ENCODE measurements at regions not wholly inside any gene's neighbourhood (a gene's known extent, or its start where the extent isn't known, plus 50 kb on each side); places are given as distances from the start of the nearest gene placed in this dataset.

GRCh38 chr15:87354661-87355410 lies 901.7 kb downstream of the NTRK3 start:
- no peak for DNase-seq (ENCODE audit: low read depth)

- DNase-seq (ENCODE audit: low read depth): no peak
Measured at GRCh38 chr15:87349181-87349580, 907.4 kb downstream of the NTRK3 start.

- no peak for DNase-seq (ENCODE audit: low read depth)
Measured at GRCh38 chr15:87348746-87349145, 907.8 kb downstream of the NTRK3 start.

GRCh38 chr15:87347806-87348515 lies 908.6 kb downstream of the NTRK3 start:
- DNase-seq (ENCODE audit: low read depth): no peak

GRCh38 chr15:87345961-87346360 lies 910.6 kb downstream of the NTRK3 start:
- DNase-seq (ENCODE audit: low read depth): no peak

- no peak for DNase-seq (ENCODE audit: low read depth)
Measured at GRCh38 chr15:87343966-87344365, 912.6 kb downstream of the NTRK3 start.

GRCh38 chr15:87340370-87340769 lies 916.2 kb downstream of the NTRK3 start:
- no peak for DNase-seq (ENCODE audit: low read depth)

GRCh38 chr15:87326269-87326668 lies 930.3 kb downstream of the NTRK3 start:
- DNase-seq (ENCODE audit: low read depth): no peak

GRCh38 chr15:87322870-87323269 lies 933.7 kb downstream of the NTRK3 start:
- DNase-seq (ENCODE audit: low read depth): no peak

- no peak for DNase-seq (ENCODE audit: low read depth)
Measured at GRCh38 chr15:87322265-87322664, 934.3 kb downstream of the NTRK3 start.

- no peak for DNase-seq (ENCODE audit: low read depth)
Measured at GRCh38 chr15:87317900-87318299, 938.6 kb downstream of the NTRK3 start.

GRCh38 chr15:87312221-87312620 lies 944.3 kb downstream of the NTRK3 start:
- no peak for DNase-seq (ENCODE audit: low read depth)

- no peak for DNase-seq (ENCODE audit: low read depth)
Measured at GRCh38 chr15:87300146-87300545, 956.4 kb downstream of the NTRK3 start.

- DNase-seq (ENCODE audit: low read depth): no peak
Measured at GRCh38 chr15:87294854-87295253, 961.7 kb downstream of the NTRK3 start.

- no peak for DNase-seq (ENCODE audit: low read depth)
Measured at GRCh38 chr15:87293031-87293430, 963.5 kb downstream of the NTRK3 start.

GRCh38 chr15:87287156-87287555 lies 969.4 kb downstream of the NTRK3 start:
- no peak for DNase-seq (ENCODE audit: low read depth)

- DNase-seq (ENCODE audit: low read depth): no peak
Measured at GRCh38 chr15:87269566-87269965, 987.0 kb downstream of the NTRK3 start.

GRCh38 chr15:87268675-87269074 lies 987.9 kb downstream of the NTRK3 start:
- DNase-seq (ENCODE audit: low read depth): no peak

- DNase-seq (ENCODE audit: low read depth): no peak
Measured at GRCh38 chr15:87267798-87268197, 988.7 kb downstream of the NTRK3 start.

- no peak for DNase-seq (ENCODE audit: low read depth)
Measured at GRCh38 chr15:87263871-87264270, 992.7 kb downstream of the NTRK3 start.

GRCh38 chr15:87263296-87263695 lies 993.2 kb downstream of the NTRK3 start:
- no peak for DNase-seq (ENCODE audit: low read depth)

GRCh38 chr15:87245592-87245991 lies 1010.9 kb downstream of the NTRK3 start:
- no peak for DNase-seq (ENCODE audit: low read depth)

GRCh38 chr15:87243474-87243873 lies 1013.1 kb downstream of the NTRK3 start:
- no peak for DNase-seq (ENCODE audit: low read depth)

Data from activated T-cell treated with anti-CD3 and anti-CD28 coated beads for 48 hours (primary cell).